Hematopoietic multipotent progenitor cell (in vitro differentiated cells): ENCODE measurements at regions not wholly inside any gene's neighbourhood (a gene's known extent, or its start where the extent isn't known, plus 50 kb on each side); places are given as distances from the start of the nearest gene placed in this dataset.

ENCODE experiments used
- DNase-seq, 3 donors: peaks; one replicate each; pipeline ENCODE4 v3.0.0-alpha.2; 2011 to 2015; ENCODE audit warnings: low read depth in 2 of 3, low spot score in 2 of 3

GRCh38 chr6:44062771-44063560 is 64.3 kb downstream of the MRPL14 start:
- DNase-seq: peak in 1 of 3 donors; percentile 51

GRCh38 chr6:44062105-44062770 is 65.0 kb downstream of the MRPL14 start:
- no peak for DNase-seq

DNA sequence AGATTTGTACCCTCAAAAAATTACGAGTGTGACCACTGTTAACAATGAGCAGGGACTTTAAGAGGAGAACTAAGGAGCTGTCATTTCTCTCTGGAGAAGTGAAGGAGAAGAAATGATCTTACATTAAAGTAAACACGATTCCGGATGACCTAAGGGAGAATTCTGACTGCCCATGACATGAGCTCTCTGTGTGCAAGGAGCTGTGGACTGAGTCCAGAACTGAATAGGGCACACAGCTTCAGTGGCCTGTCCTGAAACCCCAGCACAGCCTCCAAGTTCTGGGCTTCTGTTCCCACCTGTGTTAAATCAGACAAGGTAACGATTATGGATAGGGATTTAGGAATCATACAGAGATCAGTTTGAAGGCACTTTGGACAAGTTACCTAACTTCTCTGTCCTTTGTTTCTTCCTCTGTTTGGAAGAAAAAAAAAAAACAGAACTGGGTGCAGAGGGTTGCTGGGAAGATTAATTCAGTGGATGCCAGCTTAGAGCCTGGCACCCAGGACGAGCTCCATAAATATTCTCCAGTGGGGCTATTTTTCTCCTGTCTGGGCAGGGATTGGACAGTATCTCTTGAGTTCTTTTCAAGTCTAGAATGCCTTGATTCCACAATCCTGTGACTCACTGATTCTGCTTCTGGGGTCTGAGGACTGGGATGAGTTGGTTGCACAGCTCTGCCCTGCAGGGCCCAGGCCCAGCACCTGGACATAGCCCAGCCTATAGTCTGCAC is 65.7 kb downstream of the MRPL14 start:
- DNase-seq: no peak

- DNase-seq: no peak
Observed at GRCh38 chr6:44060612-44061374, 66.5 kb downstream of the MRPL14 start.

- DNase-seq: no peak
Observed at GRCh38 chr6:44059359-44060346, 67.6 kb downstream of the MRPL14 start.

GRCh38 chr6:44058617-44059358 is 68.5 kb downstream of the MRPL14 start:
- DNase-seq: peak in 2 of 3 donors; percentile 94 to 95

DNA sequence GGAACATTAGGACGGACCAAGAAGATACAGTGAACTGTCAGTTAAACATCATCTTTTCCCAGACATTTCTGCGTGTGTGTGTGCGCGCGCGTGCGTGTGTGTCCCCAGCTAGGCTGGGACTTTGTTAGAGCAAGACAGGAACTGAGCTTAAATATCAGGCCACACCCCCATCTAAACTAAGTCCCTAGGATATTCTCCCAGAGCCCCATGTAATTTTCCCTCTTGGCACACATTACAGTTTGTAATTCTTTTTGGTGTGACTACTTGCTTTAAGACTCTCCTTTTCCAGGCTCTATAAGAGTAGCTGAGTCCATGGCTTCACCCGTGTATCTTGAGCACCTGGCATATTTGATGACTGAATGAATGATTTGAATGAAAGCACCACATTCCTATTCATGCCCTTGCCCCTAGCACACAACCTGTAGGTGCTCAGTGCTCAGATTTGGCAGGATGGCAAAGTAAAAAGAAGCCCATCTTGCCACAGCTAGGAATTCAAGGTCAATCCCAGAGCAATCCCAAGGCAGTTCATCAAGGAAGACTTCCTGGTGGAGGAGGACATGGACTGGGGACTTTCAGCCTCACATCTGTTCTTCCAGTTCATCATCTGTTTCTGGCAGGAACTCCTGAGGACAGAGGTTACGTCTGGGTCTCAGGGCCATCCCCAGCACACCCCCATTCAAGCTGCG is 69.2 kb downstream of the MRPL14 start:
- DNase-seq: no peak

- no peak for DNase-seq
Observed at GRCh38 chr6:44057238-44057930, 69.9 kb downstream of the MRPL14 start.

- DNase-seq: no peak
Observed at GRCh38 chr6:44056392-44057237, 70.6 kb downstream of the MRPL14 start.

DNA sequence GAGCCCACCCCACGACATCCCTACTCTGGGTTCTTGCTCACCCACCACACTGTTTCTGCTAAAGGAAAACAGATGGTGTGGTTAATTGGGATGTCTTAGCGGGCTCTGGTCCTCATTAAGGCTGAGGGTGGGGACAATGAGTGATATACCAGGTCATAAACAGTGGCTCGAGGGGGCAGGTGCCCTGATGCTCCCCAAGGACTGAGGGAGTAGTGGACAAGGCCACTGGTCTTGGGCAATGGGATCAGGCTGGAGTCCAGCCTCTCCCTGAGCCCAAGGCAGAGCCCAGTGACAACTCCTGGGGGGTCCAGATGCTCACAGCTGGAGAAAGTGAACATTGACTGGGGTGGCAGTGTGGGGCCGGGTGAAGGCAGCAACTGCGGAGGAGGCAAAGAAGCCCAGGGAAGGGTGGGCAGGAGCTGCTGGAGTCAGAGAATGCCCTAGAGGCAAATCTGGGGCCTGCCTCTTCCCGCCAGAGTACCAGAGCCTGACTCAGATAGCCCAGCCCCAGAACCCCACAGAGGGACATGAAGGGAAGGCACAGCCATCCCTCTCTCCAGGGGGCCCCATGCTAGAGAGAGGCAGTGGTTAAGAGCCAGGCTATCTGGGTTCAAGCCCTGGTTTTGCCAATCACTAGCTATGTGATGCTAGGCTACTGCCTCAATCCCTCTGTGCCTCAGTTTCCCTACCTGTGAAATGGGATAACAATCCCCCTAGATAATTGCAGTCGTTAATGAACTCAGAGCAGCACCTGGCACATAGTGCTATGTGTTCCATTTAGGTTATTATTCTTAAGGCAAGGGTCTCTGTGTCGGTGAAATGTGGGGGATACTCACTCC is 72.3 kb downstream of the MRPL14 start:
- DNase-seq: no peak

DNA sequence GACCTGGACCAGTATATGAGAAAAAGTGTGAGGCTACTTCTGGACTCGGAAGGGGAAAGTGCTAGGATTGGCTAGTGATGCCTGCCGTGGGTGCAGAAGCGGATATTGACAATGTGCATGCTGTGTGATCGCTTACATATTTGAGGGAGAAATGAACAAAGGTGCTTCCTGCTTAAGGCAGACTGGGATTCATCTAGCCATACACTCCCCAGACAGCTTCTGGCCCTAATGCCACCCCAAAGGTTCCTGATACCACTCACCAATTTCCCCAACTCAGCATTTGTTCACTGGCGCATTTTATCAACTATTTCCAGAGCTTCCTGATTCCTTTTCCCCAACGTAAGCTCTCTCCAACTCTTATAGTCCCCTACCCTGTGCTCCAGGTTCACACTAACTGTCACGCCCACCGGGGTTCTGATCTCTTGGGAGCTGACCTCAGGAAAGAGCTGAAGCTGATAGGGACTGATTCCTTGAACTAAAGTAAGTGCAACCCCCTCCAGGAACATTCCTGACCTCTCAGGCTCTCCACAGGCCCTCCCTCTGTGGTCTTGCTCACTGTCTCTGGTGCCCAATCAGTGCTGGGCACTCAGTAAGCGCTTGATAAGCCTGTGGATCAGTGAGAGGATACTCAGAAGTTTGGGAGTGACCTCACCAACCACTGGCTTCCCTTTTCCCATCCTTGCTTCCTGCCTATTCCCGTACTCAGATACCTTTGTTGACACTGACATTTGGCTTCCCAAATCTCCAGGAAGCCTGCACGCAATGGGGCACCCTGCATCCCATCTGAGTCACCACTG is 73.3 kb downstream of the MRPL14 start:
- DNase-seq: no peak

DNA sequence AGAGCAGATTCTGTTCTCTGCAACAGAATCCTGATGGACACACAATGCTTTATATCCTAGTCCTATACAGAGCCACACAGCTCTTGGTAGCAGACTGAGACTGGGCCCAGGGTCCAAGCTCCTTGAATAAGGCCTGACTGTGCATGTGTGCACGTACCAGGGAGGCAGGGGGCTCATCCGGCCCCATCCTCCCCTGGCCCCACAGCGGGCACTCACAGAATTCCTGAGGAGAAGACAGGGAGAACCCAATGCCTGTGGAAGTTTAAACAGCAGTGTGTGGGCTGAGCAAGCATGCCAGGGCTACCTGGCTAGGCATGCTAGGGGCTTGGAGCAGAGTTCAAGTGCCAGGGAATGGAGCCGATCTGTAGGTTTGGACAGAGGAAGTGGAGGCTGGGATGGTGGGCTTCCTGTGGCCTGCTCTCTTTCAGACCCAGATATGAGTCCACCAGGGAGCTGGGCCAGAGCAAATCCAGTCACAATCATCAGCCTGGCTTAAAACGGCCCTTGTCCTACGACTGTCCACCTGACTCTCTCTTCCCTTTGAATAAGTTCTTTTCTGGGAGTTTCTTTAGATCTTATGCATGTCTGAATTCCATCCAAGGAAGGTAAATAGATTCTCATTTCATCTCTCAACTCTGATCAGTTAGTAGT is 74.0 kb downstream of the MRPL14 start:
- DNase-seq: no peak

- DNase-seq: no peak
Observed at GRCh38 chr6:44052419-44053023, 74.7 kb downstream of the MRPL14 start.

GRCh38 chr6:44051515-44051914 is 75.7 kb downstream of the MRPL14 start:
- no peak for DNase-seq
